ENCODE measurements at regions not wholly inside any gene's neighbourhood (a gene's known extent, or its start where the extent isn't known, plus 50 kb on each side); places are given as distances from the start of the nearest gene placed in this dataset.
"Not testable (repeated sequence)": the region's sequence is repeated elsewhere in the genome, so short reads cannot be mapped to it uniquely, and the experiment has no call there.

DNA sequence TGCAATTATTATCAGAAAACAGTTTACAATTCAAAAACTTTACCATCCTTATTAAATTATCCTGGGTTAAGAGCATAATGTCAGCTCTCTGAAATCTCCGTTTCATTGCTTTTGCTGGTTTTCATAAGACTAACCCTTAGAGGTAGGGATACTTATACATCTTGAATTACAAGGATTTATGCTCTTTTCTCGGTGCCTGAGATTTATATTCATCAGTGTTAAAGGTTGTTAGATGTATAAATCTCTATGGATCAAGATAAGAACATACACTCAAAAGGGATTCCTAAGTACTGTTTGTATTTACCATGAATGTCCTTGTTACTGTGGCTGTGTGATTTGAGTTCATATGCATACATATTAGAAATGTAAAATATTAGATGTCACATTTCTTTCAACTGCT lies 684.7 kb downstream of the EFNA5 start:
- CTCF ChIA-PET, result no interaction called here
- ATAC-seq (replicated peaks in 1 of 4), result no peak

DNA sequence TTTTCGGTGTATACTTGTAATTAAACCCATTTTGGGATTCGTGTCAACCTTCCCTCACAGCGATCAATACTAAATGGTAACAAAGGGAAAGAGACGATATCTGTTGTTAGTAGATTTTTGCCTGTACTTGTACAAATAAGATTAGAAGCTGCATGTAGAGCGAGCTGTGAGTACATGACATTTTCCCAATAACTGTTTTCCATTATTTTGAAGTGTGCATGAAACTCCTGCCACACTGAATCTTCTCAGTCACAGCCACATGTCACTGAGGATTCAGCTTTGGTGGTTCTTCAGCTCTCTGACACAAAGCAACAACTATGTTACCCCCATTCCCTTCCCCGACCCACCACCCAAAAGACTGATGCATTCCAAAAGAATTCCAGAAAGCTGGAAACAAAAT lies 685.6 kb downstream of the EFNA5 start:
- DNase-seq (no peak), ATAC-seq (replicated peaks in 1 of 4) (no peak)
- peaks cover 0 to 6% (median 3%) of the 10 kb centered on the region in 3 donors for H3K9me3 Mint-ChIP-seq
- H3K4me3 Mint-ChIP-seq, result no peak overlapping the region
- Histone ChIP-seq H3K4me3 (ENCODE audit: control insufficient read depth in 1 of 2, extremely low read depth in 1 of 2, low read length in 1 of 2) (no peak overlapping the region), H3K27me3 (replicated peaks in 1 of 2; ENCODE audit: control insufficient read depth in 2 of 2, extremely low read depth in 1 of 2, insufficient read depth in 2 of 2, low read length in 1 of 2) (no peaks in the 10 kb centered on the region), H3K9me3 (no peaks in the 10 kb centered on the region), H3K4me1 (ENCODE audit: control insufficient read depth in 1 of 2, extremely low read depth in 1 of 2, insufficient read depth in 2 of 2, low read length in 2 of 2) (no peaks in the 10 kb centered on the region), H3K36me3 (ENCODE audit: control insufficient read depth in 2 of 2, extremely low read depth in 1 of 2, insufficient read depth in 1 of 2, low read length in 1 of 2) (no peaks in the 10 kb centered on the region), H3K27ac (ENCODE audit: low read length) (no peak overlapping the region)
- no peak overlapping the region for H3K27ac Mint-ChIP-seq
- POLR2A ChIA-PET, result no interaction called here
- no peaks in the 10 kb centered on the region for H3K4me1 Mint-ChIP-seq
- WGBS (ENCODE audit: insufficient coverage), result 71% methylated on average over 1 of the region's 6 CpGs
- CTCF ChIA-PET, result no interaction called here
- no peaks in the 10 kb centered on the region for H3K36me3 Mint-ChIP-seq
- H3K27me3 Mint-ChIP-seq, result no peaks in the 10 kb centered on the region

More for the DNA sequence above, 684.7 kb downstream of the EFNA5 start:
- POLR2A ChIA-PET, result no interaction called here
- no CpG with 5 or more reads among the region's 2 CpGs for WGBS (ENCODE audit: insufficient coverage)
- Mint-ChIP-seq H3K27ac (no peak overlapping the region), H3K9me3 (peaks cover 0 to 6% (median 3%) of the 10 kb centered on the region in 3 donors), H3K4me1 (no peaks in the 10 kb centered on the region), H3K4me3 (no peak overlapping the region), H3K36me3 (no peaks in the 10 kb centered on the region), H3K27me3 (no peaks in the 10 kb centered on the region)
- no peaks in the 10 kb centered on the region for H3K27me3 ChIP-seq (replicated peaks in 1 of 2; ENCODE audit: control insufficient read depth in 2 of 2, extremely low read depth in 1 of 2, insufficient read depth in 2 of 2, low read length in 1 of 2)
- H3K4me3 ChIP-seq (ENCODE audit: control insufficient read depth in 1 of 2, extremely low read depth in 1 of 2, low read length in 1 of 2), result no peak overlapping the region
- no peak overlapping the region for H3K27ac ChIP-seq (ENCODE audit: low read length)
- H3K9me3 ChIP-seq, result no peaks in the 10 kb centered on the region
- no peak for DNase-seq
- H3K36me3 ChIP-seq (ENCODE audit: control insufficient read depth in 2 of 2, extremely low read depth in 1 of 2, insufficient read depth in 1 of 2, low read length in 1 of 2), result no peaks in the 10 kb centered on the region
- H3K4me1 ChIP-seq (ENCODE audit: control insufficient read depth in 1 of 2, extremely low read depth in 1 of 2, insufficient read depth in 2 of 2, low read length in 2 of 2), result no peaks in the 10 kb centered on the region

DNA sequence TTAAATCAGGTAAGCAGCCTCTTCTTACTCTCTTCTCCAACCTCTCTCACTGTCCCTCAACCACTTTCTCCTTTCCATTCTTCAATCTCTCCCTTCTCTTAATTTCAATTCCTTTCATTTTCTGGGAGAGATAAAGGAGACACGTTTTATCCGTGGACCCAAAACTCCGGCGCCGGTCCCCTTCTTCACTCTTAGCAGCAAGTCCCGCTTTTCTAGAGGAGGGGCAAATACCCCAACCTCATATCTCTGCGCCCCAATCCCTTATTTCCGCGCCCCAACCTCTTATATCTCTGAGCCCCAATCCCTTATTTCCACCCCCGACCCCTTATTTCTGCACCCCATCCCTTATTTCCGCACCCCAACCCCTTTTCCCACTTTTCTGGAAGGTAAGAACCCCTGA lies 691.6 kb downstream of the EFNA5 start:
- CTCF ChIA-PET; H3K4me3 Mint-ChIP-seq; H3K9me3 ChIP-seq; ATAC-seq (replicated peaks in 1 of 4); H3K27ac ChIP-seq (ENCODE audit: low read length); H3K36me3 Mint-ChIP-seq; H3K36me3 ChIP-seq (ENCODE audit: control insufficient read depth in 2 of 2, extremely low read depth in 1 of 2, insufficient read depth in 1 of 2, low read length in 1 of 2); H3K27me3 Mint-ChIP-seq; H3K4me1 Mint-ChIP-seq; H3K4me3 ChIP-seq (ENCODE audit: control insufficient read depth in 1 of 2, extremely low read depth in 1 of 2, low read length in 1 of 2); H3K4me1 ChIP-seq (ENCODE audit: control insufficient read depth in 1 of 2, extremely low read depth in 1 of 2, insufficient read depth in 2 of 2, low read length in 2 of 2); DNase-seq; POLR2A ChIA-PET; H3K27ac Mint-ChIP-seq; H3K27me3 ChIP-seq (replicated peaks in 1 of 2; ENCODE audit: control insufficient read depth in 2 of 2, extremely low read depth in 1 of 2, insufficient read depth in 2 of 2, low read length in 1 of 2): not testable (repeated sequence)
- 69% methylated on average over 7 of the region's 11 CpGs for WGBS (ENCODE audit: insufficient coverage)
- H3K9me3 Mint-ChIP-seq, result peaks cover 0 to 13% (median 3%) of the 10 kb centered on the region in 3 donors

DNA sequence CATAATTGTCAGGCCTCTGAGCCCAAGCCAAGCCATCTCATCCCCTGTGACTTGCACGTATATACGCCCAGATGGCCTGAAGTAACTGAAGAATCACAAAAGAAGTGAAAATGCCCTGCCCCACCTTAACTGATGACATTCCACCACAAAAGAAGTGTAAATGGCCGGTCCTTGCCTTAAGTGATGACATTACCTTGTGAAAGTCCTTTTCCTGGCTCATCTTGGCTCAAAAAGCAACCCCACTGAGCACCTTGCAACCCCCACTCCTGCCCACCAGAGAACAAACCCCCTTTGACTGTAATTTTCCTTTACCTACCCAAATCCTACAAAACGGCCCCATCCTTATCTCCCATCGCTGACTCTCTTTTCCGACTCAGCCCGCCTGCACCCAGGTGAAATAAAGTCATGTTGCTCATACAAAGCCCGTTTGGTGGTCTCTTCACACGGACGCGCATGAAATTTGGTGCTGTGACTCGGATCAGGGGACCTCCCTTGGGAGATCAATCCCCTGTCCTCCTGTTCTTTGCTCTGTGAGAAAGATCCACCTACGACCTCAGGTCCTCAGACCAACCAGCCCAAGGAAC lies 692.1 kb downstream of the EFNA5 start:
- H3K4me1 ChIP-seq (ENCODE audit: control insufficient read depth in 1 of 2, extremely low read depth in 1 of 2, insufficient read depth in 2 of 2, low read length in 2 of 2); H3K27me3 Mint-ChIP-seq; POLR2A ChIA-PET; ATAC-seq (replicated peaks in 1 of 4); H3K4me1 Mint-ChIP-seq; H3K27me3 ChIP-seq (replicated peaks in 1 of 2; ENCODE audit: control insufficient read depth in 2 of 2, extremely low read depth in 1 of 2, insufficient read depth in 2 of 2, low read length in 1 of 2); H3K27ac Mint-ChIP-seq; H3K27ac ChIP-seq (ENCODE audit: low read length); DNase-seq; CTCF ChIA-PET; H3K4me3 Mint-ChIP-seq; H3K36me3 Mint-ChIP-seq; H3K9me3 ChIP-seq; H3K4me3 ChIP-seq (ENCODE audit: control insufficient read depth in 1 of 2, extremely low read depth in 1 of 2, low read length in 1 of 2); H3K36me3 ChIP-seq (ENCODE audit: control insufficient read depth in 2 of 2, extremely low read depth in 1 of 2, insufficient read depth in 1 of 2, low read length in 1 of 2): not testable (repeated sequence)
- 84% methylated on average over 6 of the region's 13 CpGs for WGBS (ENCODE audit: insufficient coverage)
- peaks cover 0 to 13% (median 0%) of the 10 kb centered on the region in 3 donors for H3K9me3 Mint-ChIP-seq

DNA sequence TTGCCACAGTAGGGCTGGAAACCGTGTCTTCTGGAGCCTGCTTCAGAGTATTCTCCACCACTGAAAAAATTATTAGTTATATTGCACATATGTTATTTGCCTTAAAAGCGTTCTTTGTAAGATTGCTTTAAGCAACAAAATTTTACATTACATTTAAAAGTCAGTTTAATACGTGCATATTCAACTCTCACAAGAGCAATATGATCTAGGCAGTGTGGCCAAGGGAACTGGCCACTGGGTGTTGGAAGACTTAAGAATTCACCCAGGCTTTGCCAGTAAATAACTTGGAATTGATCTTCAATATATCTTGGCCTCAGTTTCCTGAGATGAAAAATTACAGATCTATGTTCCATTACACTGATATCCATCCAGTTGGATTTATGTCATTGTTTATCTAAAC lies 694.4 kb downstream of the EFNA5 start:
- WGBS (ENCODE audit: insufficient coverage), result no CpG with 5 or more reads among the region's 3 CpGs
- H3K4me3 Mint-ChIP-seq, result no peak overlapping the region
- peaks cover 0 to 8% (median 0%) of the 10 kb centered on the region in 3 donors for H3K9me3 Mint-ChIP-seq

DNA sequence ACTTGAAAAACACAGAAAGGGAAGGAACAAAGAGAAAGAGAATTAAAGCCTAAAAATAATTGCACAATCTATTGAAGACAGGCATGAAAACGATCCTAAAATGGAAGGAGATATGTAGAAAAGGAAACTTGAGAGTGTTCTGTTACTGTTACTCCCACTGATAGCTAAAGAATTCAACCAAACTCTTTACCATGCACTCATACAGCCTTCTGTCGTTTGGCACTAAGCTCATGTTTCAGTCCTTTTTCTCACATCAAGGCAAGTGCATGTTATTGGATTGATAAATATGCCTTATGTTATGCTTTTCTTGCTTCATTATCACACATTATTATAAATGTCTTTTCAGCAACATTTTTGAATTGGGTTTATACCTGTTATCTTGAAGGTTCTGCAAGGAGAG lies 696.5 kb downstream of the EFNA5 start:
- no peak overlapping the region for H3K27ac Mint-ChIP-seq
- POLR2A ChIA-PET, result interaction anchor here in 1 of 2 donors (0.6 kb wide), 1 partner anchor 42 kb away, joined by 3 read pairs; no protein-coding TSS in a partner anchor
- H3K9me3 ChIP-seq, result no peaks in the 10 kb centered on the region

More for the DNA sequence above, 694.4 kb downstream of the EFNA5 start:
- no peaks in the 10 kb centered on the region for H3K36me3 ChIP-seq (ENCODE audit: control insufficient read depth in 2 of 2, extremely low read depth in 1 of 2, insufficient read depth in 1 of 2, low read length in 1 of 2)
- H3K9me3 ChIP-seq, result no peaks in the 10 kb centered on the region
- ATAC-seq (replicated peaks in 1 of 4), result no peak
- no peaks in the 10 kb centered on the region for H3K27me3 ChIP-seq (replicated peaks in 1 of 2; ENCODE audit: control insufficient read depth in 2 of 2, extremely low read depth in 1 of 2, insufficient read depth in 2 of 2, low read length in 1 of 2)
- no peaks in the 10 kb centered on the region for H3K4me1 Mint-ChIP-seq
- no peak overlapping the region for H3K27ac ChIP-seq (ENCODE audit: low read length)
- no peaks in the 10 kb centered on the region for H3K36me3 Mint-ChIP-seq
- no peaks in the 10 kb centered on the region for H3K4me1 ChIP-seq (ENCODE audit: control insufficient read depth in 1 of 2, extremely low read depth in 1 of 2, insufficient read depth in 2 of 2, low read length in 2 of 2)
- no peak overlapping the region for H3K4me3 ChIP-seq (ENCODE audit: control insufficient read depth in 1 of 2, extremely low read depth in 1 of 2, low read length in 1 of 2)
- POLR2A ChIA-PET, result no interaction called here
- H3K27me3 Mint-ChIP-seq, result peaks cover 0 to 2% of the 10 kb centered on the region in 2 donors
- CTCF ChIA-PET, result no interaction called here
- no peak overlapping the region for H3K27ac Mint-ChIP-seq
- DNase-seq, result no peak

More for the DNA sequence above, 696.5 kb downstream of the EFNA5 start:
- no peaks in the 10 kb centered on the region for H3K4me1 ChIP-seq (ENCODE audit: control insufficient read depth in 1 of 2, extremely low read depth in 1 of 2, insufficient read depth in 2 of 2, low read length in 2 of 2)
- WGBS (ENCODE audit: insufficient coverage), result no CpG with 5 or more reads among the region's 2 CpGs
- H3K27me3 ChIP-seq (replicated peaks in 1 of 2; ENCODE audit: control insufficient read depth in 2 of 2, extremely low read depth in 1 of 2, insufficient read depth in 2 of 2, low read length in 1 of 2), result no peaks in the 10 kb centered on the region
- Mint-ChIP-seq H3K27me3 (no peaks in the 10 kb centered on the region), H3K9me3 (no peaks in the 10 kb centered on the region), H3K36me3 (no peaks in the 10 kb centered on the region), H3K4me3 (no peak overlapping the region), H3K4me1 (no peaks in the 10 kb centered on the region)
- H3K27ac ChIP-seq (ENCODE audit: low read length), result no peak overlapping the region
- ATAC-seq (replicated peaks in 1 of 4) (no peak), DNase-seq (no peak)
- no peaks in the 10 kb centered on the region for H3K36me3 ChIP-seq (ENCODE audit: control insufficient read depth in 2 of 2, extremely low read depth in 1 of 2, insufficient read depth in 1 of 2, low read length in 1 of 2)
- H3K4me3 ChIP-seq (ENCODE audit: control insufficient read depth in 1 of 2, extremely low read depth in 1 of 2, low read length in 1 of 2), result no peak overlapping the region
- CTCF ChIA-PET, result no interaction called here

Data from T-cell (primary cell).